ENCODE measurements at regions not wholly inside any gene's neighbourhood (a gene's known extent, or its start where the extent isn't known, plus 50 kb on each side); places are given as distances from the start of the nearest gene placed in this dataset.

GRCh38 chr2:82355622-82356021 is 2051.1 kb upstream of the LRRTM1 start:
- TF ChIP-seq CTCF (optimal IDR thresholded peaks at IDR 0.05 in 1 of 3, IDR thresholded peaks at IDR 0.05 in 1 of 3, conservative IDR thresholded peaks at IDR 0.05 in 1 of 3; ENCODE audit: extremely low read depth in 1 of 3, insufficient read depth in 2 of 3, low read length in 3 of 3) (no peak), EZH2 (IDR thresholded peaks at IDR 0.05; ENCODE audit: low read length) (no peak)
